Ovary (tissue), 7 donors: ENCODE measurements at regions not wholly inside any gene's neighbourhood (a gene's known extent, or its start where the extent isn't known, plus 50 kb on each side); places are given as distances from the start of the nearest gene placed in this dataset.

Experiments used
- DNase-seq, 5 donors: peaks; one replicate each; pipeline ENCODE4 v3.0.0-alpha.2; 2019 to 2020
- H3K27ac ChIP-seq, 2 donors: fragments of 200-600 bp; one replicate each; pipeline versions ENCODE4 v1.5.1 to v1.8.0; 2019 to 2022
- H3K27me3 ChIP-seq: fragments of 200-600 bp; one replicate; pipeline ENCODE4 v1.8.0; 2022
- H3K36me3 ChIP-seq: fragments of 200-600 bp; sonication (generic); one replicate; pipeline ENCODE4 v1.5.1; 2019
- H3K4me1 ChIP-seq: one replicate; pipeline ENCODE4 v1.8.1; 2013; ENCODE audit warnings: mild to moderate bottlenecking, moderate library complexity; ENCODE audit not compliant: insufficient read depth
- H3K4me3 ChIP-seq: fragments of 200-600 bp; sonication (generic); one replicate; pipeline ENCODE4 v1.5.1; 2017
- H3K9me3 ChIP-seq, 2 donors: fragments of 200-600 bp in 1 of 2; sonication (generic) in 1 of 2; one replicate each; pipeline versions ENCODE4 v1.5.1 to v1.8.1; 2013 to 2019; ENCODE audit warnings: mild to moderate bottlenecking in 1 of 2, moderate library complexity in 1 of 2
- CTCF ChIP-seq, 3 donors: fragments of 450-650 bp in 2 of 3; fragments of 200-600 bp in 1 of 3; IDR thresholded peaks; one replicate each; pipeline versions ENCODE4 v1.5.1 to v1.8.0; 2016 to 2022; ENCODE audit warnings: antibody characterized with exemption in 3 of 3, mild to moderate bottlenecking in 1 of 3
- EP300 ChIP-seq: sonication (generic); formaldehyde crosslinking; IDR thresholded peaks from one replicate; pipeline ENCODE4 v1.6.1; 2017; ENCODE audit warnings: antibody characterized with exemption
- POLR2A ChIP-seq: fragments of 450-650 bp; IDR thresholded peaks from one replicate; pipeline ENCODE4 v1.6.1; 2017; ENCODE audit warnings: antibody characterized with exemption, mild to moderate bottlenecking, moderate library complexity
- WGBS, 3 donors: extraction: QIAGEN DNeasy Blood & Tissue Kit in 1 of 3; methylation state at CpG; one replicate each; pipeline versions ENCODE4 v1.1.5 to v1.1.7; 2013 to 2017; 5-methylcytosine and 5-hydroxymethylcytosine counted together
- intact Hi-C, 4 donors: fragments of 100-400 bp; cut with DNase I; formaldehyde crosslinking; loops; one replicate each; pipeline versions ENCODE4 v1.11.0 to v1.15.1; 2022 to 2023
- donor health status: DM: no; HTN: no; CAD: no; lungs with moderate emphysema.
- donor health status: DM: no; HTN: no; CAD: no.
- donor health status: Bipolar disorder and iron deficiency.
- donor health status: DM: no; HTN: no; CAD: no.
- donor health status: DM: yes; HTN: yes; CAD: no.

GRCh38 chr11:26037716-26038115, 294.2 kb upstream of the ANO3 start:
- Histone ChIP-seq H3K4me1 (no peaks in the 10 kb centered on the region), H3K9me3 (no peaks in the 10 kb centered on the region), H3K27ac (no peak overlapping the region), H3K4me3 (no peak overlapping the region), H3K36me3 (no peaks in the 10 kb centered on the region), H3K27me3 (no peaks in the 10 kb centered on the region)
- no peak for TF ChIP-seq POLR2A
- no peak for TF ChIP-seq CTCF (IDR thresholded peaks at IDR 0.05)
- TF ChIP-seq EP300: no peak
- WGBS, 3 donors: 85 to 92% (median 89%) methylated on average over 2 of the region's 2 CpGs
- intact Hi-C loops: no loop called here
- no peak for DNase-seq

GRCh38 chr11:26040339-26040738, 291.6 kb upstream of the ANO3 start:
- no peaks in the 10 kb centered on the region for H3K9me3 ChIP-seq
- intact Hi-C loops: no loop called here
- no peaks in the 10 kb centered on the region for H3K36me3 ChIP-seq
- no peaks in the 10 kb centered on the region for H3K4me1 ChIP-seq
- H3K4me3 ChIP-seq: no peak overlapping the region
- no peak for DNase-seq
- no peaks in the 10 kb centered on the region for H3K27me3 ChIP-seq
- TF ChIP-seq EP300 (no peak), CTCF (IDR thresholded peaks at IDR 0.05) (no peak), POLR2A (no peak)
- H3K27ac ChIP-seq: no peak overlapping the region
- 64 to 65% (median 64%) methylated on average over 3 of the region's 3 CpGs for WGBS, 3 donors

GRCh38 chr11:26042113-26042512, 289.8 kb upstream of the ANO3 start:
- Histone ChIP-seq H3K9me3 (no peaks in the 10 kb centered on the region), H3K4me1 (no peaks in the 10 kb centered on the region), H3K27me3 (no peaks in the 10 kb centered on the region), H3K36me3 (no peaks in the 10 kb centered on the region), H3K27ac (no peak overlapping the region), H3K4me3 (no peak overlapping the region)
- 89 to 94% (median 91%) methylated on average over 7 of the region's 7 CpGs for WGBS, 3 donors
- intact Hi-C loops: no loop called here
- DNase-seq: no peak
- TF ChIP-seq CTCF (IDR thresholded peaks at IDR 0.05): no peak
- no peak for TF ChIP-seq POLR2A
- no peak for TF ChIP-seq EP300

GRCh38 chr11:26043665-26044064, 288.3 kb upstream of the ANO3 start:
- 92 to 98% (median 95%) methylated on average over 1 of the region's 1 CpG for WGBS, 3 donors
- DNase-seq: no peak
- no peaks in the 10 kb centered on the region for H3K27me3 ChIP-seq
- H3K27ac ChIP-seq: no peak overlapping the region
- intact Hi-C loops: no loop called here
- no peak overlapping the region for H3K4me3 ChIP-seq
- H3K4me1 ChIP-seq: no peaks in the 10 kb centered on the region
- H3K36me3 ChIP-seq: no peaks in the 10 kb centered on the region
- TF ChIP-seq EP300 (no peak), POLR2A (no peak), CTCF (IDR thresholded peaks at IDR 0.05) (no peak)
- H3K9me3 ChIP-seq: no peaks in the 10 kb centered on the region

- no peaks in the 10 kb centered on the region for H3K9me3 ChIP-seq
- 71 to 87% (median 84%) methylated on average over 1 of the region's 1 CpG for WGBS, 3 donors
- no peak for DNase-seq
- no peak for TF ChIP-seq POLR2A
- no peak for TF ChIP-seq CTCF (IDR thresholded peaks at IDR 0.05)
- no peak for TF ChIP-seq EP300
- intact Hi-C loops: no loop called here
- no peaks in the 10 kb centered on the region for H3K27me3 ChIP-seq
- H3K36me3 ChIP-seq: no peaks in the 10 kb centered on the region
- H3K4me1 ChIP-seq: no peaks in the 10 kb centered on the region
- H3K4me3 ChIP-seq: no peak overlapping the region
- H3K27ac ChIP-seq: no peak overlapping the region
Measured at GRCh38 chr11:26044389-26044788, 287.5 kb upstream of the ANO3 start.
